ENCODE measurements at regions not wholly inside any gene's neighbourhood (a gene's known extent, or its start where the extent isn't known, plus 50 kb on each side); places are given as distances from the start of the nearest gene placed in this dataset.

GRCh38 chr3:23734481-23734880 lies 71.3 kb upstream of the UBE2E1 start:
- no peak for TF ChIP-seq CTCF (IDR thresholded peaks at IDR 0.05; ENCODE audit: poor library complexity, severe bottlenecking)
- TF ChIP-seq EZH2 (IDR thresholded peaks at IDR 0.05; ENCODE audit: borderline replicate concordance, insufficient read depth, low read length, poor library complexity, severe bottlenecking), result no peak
- no peak for TF ChIP-seq POLR2AphosphoS5 (IDR thresholded peaks at IDR 0.05)
- no peak for TF ChIP-seq RAD21 (conservative IDR thresholded peaks at IDR 0.05)
- TF ChIP-seq SMC3 (conservative IDR thresholded peaks at IDR 0.05; ENCODE audit: poor library complexity), result no peak
- no peak for TF ChIP-seq EP300 (conservative IDR thresholded peaks at IDR 0.05; ENCODE audit: poor library complexity, severe bottlenecking)
- TF ChIP-seq MXI1 (conservative IDR thresholded peaks at IDR 0.05; ENCODE audit: poor library complexity, severe bottlenecking), result no peak
- TF ChIP-seq TAF1 (IDR thresholded peaks at IDR 0.05; ENCODE audit: low read depth), result no peak

Measured in neural cell (in vitro differentiated cells).